SK-N-SH (cell line): ENCODE measurements at regions not wholly inside any gene's neighbourhood (a gene's known extent, or its start where the extent isn't known, plus 50 kb on each side); places are given as distances from the start of the nearest gene placed in this dataset.
"Not testable (repeated sequence)": the region's sequence is repeated elsewhere in the genome, so short reads cannot be mapped to it uniquely, and the experiment has no call there.

ENCODE experiments used
- CTCF ChIA-PET: fragments of 300-600, 350-600 bp; formaldehyde crosslinking; extraction: SDS; loops from one replicate; lab custom pipeline; 2021; lab: Yijun Ruan, JAX
- POLR2A ChIA-PET: fragments of 350-600 bp; sonication (Branson Sonifier 250); formaldehyde crosslinking; extraction: SDS; loops from one replicate; lab custom pipeline; 2020; ENCODE audit warnings: antibody characterized with exemption, inconsistent platforms; lab: Yijun Ruan, JAX
- DNase-seq: peaks from one replicate; pipeline ENCODE4 v3.0.0; 2012
- H2AFZ ChIP-seq: fragments of 200-600 bp; sonication (generic); 2 replicates; pipeline ENCODE4 v1.8.1; 2016; ENCODE audit warnings: antibody characterized with exemption, mild to moderate bottlenecking, low read depth
- H3F3A ChIP-seq: fragments of 200-600 bp; sonication (generic); replicated peaks from 2 replicates; pipeline ENCODE3; 2016; ENCODE audit warnings: antibody characterized with exemption, mild to moderate bottlenecking; ENCODE audit not compliant: insufficient read depth
- H3K27ac ChIP-seq, 2 experiments: fragments of 200-500 bp in 1 of 2; fragments of 200-600 bp in 1 of 2; sonication (Bioruptor generic) in 1 of 2; sonication (generic), shearing (Covaris generic) in 1 of 2; 2 replicates each; pipeline versions ENCODE4 v1.5.1 to v1.6.1; 2014 to 2016; ENCODE audit warnings: low read depth in 2 of 2, inconsistent platforms in 1 of 2, low read length in 1 of 2, mild to moderate bottlenecking in 1 of 2, mixed read lengths in 1 of 2
- H3K27me3 ChIP-seq: fragments of 200-600 bp; sonication (generic), shearing (Covaris generic); 2 replicates; pipeline ENCODE4 v1.6.1; 2016; ENCODE audit warnings: mixed run types; ENCODE audit not compliant: insufficient read depth
- H3K36me3 ChIP-seq, 2 experiments: fragments of 200-500 bp in 1 of 2; fragments of 200-600 bp in 1 of 2; sonication (Bioruptor generic) in 1 of 2; sonication (generic) in 1 of 2; replicated peaks in 1 of 2; 2 replicates each; pipeline versions ENCODE3 to v1.5.1; 2014 to 2016; ENCODE audit warnings: low read length in 1 of 2, mild to moderate bottlenecking in 1 of 2; ENCODE audit not compliant: insufficient read depth in 2 of 2, control insufficient read depth in 1 of 2
- H3K4me1 ChIP-seq, 2 experiments: fragments of 200-500 bp in 1 of 2; fragments of 200-600 bp in 1 of 2; sonication (Bioruptor generic) in 1 of 2; sonication (generic), shearing (Covaris generic) in 1 of 2; 2 replicates each; pipeline versions ENCODE4 v1.5.1 to v1.6.1; 2014 to 2016; ENCODE audit warnings: low read depth in 1 of 2, low read length in 1 of 2, mixed run types in 1 of 2; ENCODE audit not compliant: insufficient read depth in 2 of 2, control insufficient read depth in 1 of 2
- H3K4me2 ChIP-seq: fragments of 200-600 bp; sonication (generic), shearing (Covaris generic); 2 replicates; pipeline ENCODE4 v1.6.1; 2017; ENCODE audit warnings: mixed run types
- H3K4me3 ChIP-seq, 2 experiments: fragments of 200-500 bp in 1 of 2; fragments of 200-600 bp in 1 of 2; sonication (Bioruptor generic) in 1 of 2; sonication (generic), shearing (Covaris generic) in 1 of 2; 2 replicates each; pipeline versions ENCODE4 v1.5.1 to v1.8.1; 2014 to 2016; ENCODE audit warnings: low read depth in 2 of 2, inconsistent platforms in 1 of 2, low read length in 1 of 2, mild to moderate bottlenecking in 1 of 2, mixed read lengths in 1 of 2, moderate library complexity in 1 of 2
- H3K79me2 ChIP-seq: fragments of 200-600 bp; sonication (generic); 2 replicates; pipeline ENCODE4 v1.8.1; 2017; ENCODE audit warnings: mild to moderate bottlenecking; ENCODE audit not compliant: insufficient read depth
- H3K9ac ChIP-seq: fragments of 200-600 bp; sonication (generic); 2 replicates; pipeline ENCODE4 v1.6.1; 2017; ENCODE audit warnings: mixed run types
- H3K9me2 ChIP-seq: fragments of 200-600 bp; sonication (generic); 2 replicates; pipeline ENCODE4 v1.6.1; 2017; ENCODE audit warnings: mixed run types
- H3K9me3 ChIP-seq: fragments of 200-600 bp; sonication (generic); 2 replicates; pipeline ENCODE4 v1.6.1; 2017; ENCODE audit warnings: mixed run types, mild to moderate bottlenecking, moderate library complexity
- H4K20me1 ChIP-seq: fragments of 200-600 bp; sonication (generic); 2 replicates; pipeline ENCODE4 v1.6.1; 2017; ENCODE audit warnings: mild to moderate bottlenecking, mixed run types; ENCODE audit not compliant: insufficient read depth
- CTCF ChIP-seq: fragments of 200-600 bp; sonication (generic); IDR thresholded peaks from 2 replicates; pipeline ENCODE4 v1.6.1; 2017; ENCODE audit warnings: antibody characterized with exemption, mild to moderate bottlenecking, moderate library complexity
- EP300 ChIP-seq, 2 experiments: IDR thresholded peaks; 2 replicates each; pipeline versions ENCODE4 v1.4.0 to v1.6.1; 2012; ENCODE audit warnings: borderline replicate concordance in 1 of 2, low read depth in 1 of 2, low read length in 1 of 2
- EZH2phosphoT487 ChIP-seq: fragments of 200-600 bp; sonication (generic); IDR thresholded peaks from 2 replicates; pipeline ENCODE4 v1.6.1; 2017; ENCODE audit warnings: low read depth, mixed run types, mild to moderate bottlenecking, antibody characterized with exemption, moderate library complexity, borderline replicate concordance
- FOSL2 ChIP-seq: IDR thresholded peaks from 2 replicates; pipeline ENCODE4 v1.4.0; 2012; ENCODE audit warnings: low read depth, mild to moderate bottlenecking, moderate library complexity, borderline replicate concordance
- GATA2 ChIP-seq: sonication (generic); formaldehyde crosslinking; IDR thresholded peaks from 2 replicates; pipeline ENCODE4 v1.5.0; 2020; ENCODE audit warnings: mild to moderate bottlenecking, missing genetic modification reagents
- JUND ChIP-seq: IDR thresholded peaks from 2 replicates; pipeline ENCODE4 v1.4.0; 2012
- MXI1 ChIP-seq: IDR thresholded peaks from 2 replicates; pipeline ENCODE4 v1.6.1; 2012; ENCODE audit warnings: mild to moderate bottlenecking, low read depth, low read length, improper control_type of control experiment
- NFIC ChIP-seq: IDR thresholded peaks from 2 replicates; pipeline ENCODE4 v1.4.0; 2012; ENCODE audit warnings: borderline replicate concordance
- NRF1 ChIP-seq: IDR thresholded peaks from 2 replicates; pipeline ENCODE4 v1.6.1; 2012; ENCODE audit warnings: low read depth, mild to moderate bottlenecking, low read length
- POLR2AphosphoS5 ChIP-seq: IDR thresholded peaks from 2 replicates; pipeline ENCODE4 v1.6.1; 2012; ENCODE audit warnings: low read depth, low read length
- RAD21 ChIP-seq: IDR thresholded peaks from 2 replicates; pipeline ENCODE4 v1.6.1; 2012; ENCODE audit warnings: mild to moderate bottlenecking, low read length
- RFX5 ChIP-seq: IDR thresholded peaks from 2 replicates; pipeline ENCODE4 v1.6.1; 2012; ENCODE audit warnings: mild to moderate bottlenecking, improper control_type of control experiment, low read length
- RXRA ChIP-seq: IDR thresholded peaks from 2 replicates; pipeline ENCODE4 v1.4.0; 2012; ENCODE audit warnings: low read depth, mild to moderate bottlenecking, borderline replicate concordance
- SIN3A ChIP-seq: IDR thresholded peaks from 2 replicates; pipeline ENCODE4 v1.6.1; 2012; ENCODE audit warnings: low read depth, mild to moderate bottlenecking, low read length, moderate library complexity, borderline replicate concordance
- TAF1 ChIP-seq: IDR thresholded peaks from 2 replicates; pipeline ENCODE4 v1.6.1; 2012; ENCODE audit warnings: low read depth, mild to moderate bottlenecking, low read length, moderate library complexity, borderline replicate concordance
- YY1 ChIP-seq: IDR thresholded peaks from 2 replicates; pipeline ENCODE4 v1.4.0; 2012; ENCODE audit warnings: low read depth, mild to moderate bottlenecking
- ZBTB33 ChIP-seq: IDR thresholded peaks from 2 replicates; pipeline ENCODE4 v1.4.0; 2012; ENCODE audit warnings: low read depth, borderline replicate concordance
- WGBS: methylation state at CpG from one replicate; pipeline ENCODE4 v1.1.6; 2017; ENCODE audit warnings: low lambda C conversion rate; 5-methylcytosine and 5-hydroxymethylcytosine counted together

- H3K9me3 ChIP-seq, H3K36me3 ChIP-seq, H3F3A ChIP-seq, CTCF ChIA-PET, H3K27me3 ChIP-seq, H2AFZ ChIP-seq, H3K4me1 ChIP-seq, H3K79me2 ChIP-seq, DNase-seq, H4K20me1 ChIP-seq, H3K4me2 ChIP-seq, H3K27ac ChIP-seq, POLR2A ChIA-PET, H3K9ac ChIP-seq, H3K4me3 ChIP-seq, H3K9me2 ChIP-seq: not testable (repeated sequence)
- 28% methylated on average over 3 of the region's 7 CpGs for WGBS
Measured at GRCh38 chr3:135439632-135440031, 525.9 kb upstream of the PPP2R3A start.

GRCh38 chr3:135440233-135440632 is 525.3 kb upstream of the PPP2R3A start:
- Histone ChIP-seq H3K9ac (no peak overlapping the region), H2AFZ (no peak overlapping the region), H3K4me2 (no peak overlapping the region), H3K27me3 (no peaks in the 10 kb centered on the region), H3K9me3 (no peaks in the 10 kb centered on the region), H3K4me1 (no peaks in the 10 kb centered on the region), H4K20me1 (no peaks in the 10 kb centered on the region), H3K4me3 (no peak overlapping the region), H3F3A (no peaks in the 10 kb centered on the region), H3K27ac (no peak overlapping the region), H3K79me2 (no peaks in the 10 kb centered on the region), H3K9me2 (no peaks in the 10 kb centered on the region), H3K36me3 (no peaks in the 10 kb centered on the region)
- CTCF ChIA-PET = no interaction called here
- DNase-seq = no peak
- POLR2A ChIA-PET = no interaction called here
- no peak for TF ChIP-seq YY1
- TF ChIP-seq POLR2AphosphoS5 = no peak
- no peak for TF ChIP-seq MXI1
- no peak for TF ChIP-seq FOSL2
- TF ChIP-seq ZBTB33 = no peak
- TF ChIP-seq TAF1 = no peak
- TF ChIP-seq CTCF = no peak
- no peak for TF ChIP-seq RAD21
- no peak for TF ChIP-seq RXRA
- TF ChIP-seq NFIC = no peak
- TF ChIP-seq NRF1 = no peak
- TF ChIP-seq JUND = no peak
- no peak for TF ChIP-seq SIN3A
- TF ChIP-seq EZH2phosphoT487 = no peak
- TF ChIP-seq EP300 (IDR thresholded peaks at IDR 0.05; ENCODE audit: borderline replicate concordance in 1 of 2, low read depth in 1 of 2, low read length in 1 of 2) = no peak
- no peak for TF ChIP-seq GATA2 (CRISPR knock-in tag)
- no peak for TF ChIP-seq RFX5
